HG02885 (cell line): ENCODE measurements at regions not wholly inside any gene's neighbourhood (a gene's known extent, or its start where the extent isn't known, plus 50 kb on each side); places are given as distances from the start of the nearest gene placed in this dataset.
"Not testable (repeated sequence)": the region's sequence is repeated elsewhere in the genome, so short reads cannot be mapped to it uniquely, and the experiment has no call there.

ENCODE experiments used
- ATAC-seq: cut with Tn5 transposase; IDR thresholded peaks from one replicate; pipeline ENCODE4 v1.9.1; 2021; ENCODE audit warnings: mild to moderate bottlenecking; ENCODE audit not compliant: unreplicated experiment, poor library complexity

DNA sequence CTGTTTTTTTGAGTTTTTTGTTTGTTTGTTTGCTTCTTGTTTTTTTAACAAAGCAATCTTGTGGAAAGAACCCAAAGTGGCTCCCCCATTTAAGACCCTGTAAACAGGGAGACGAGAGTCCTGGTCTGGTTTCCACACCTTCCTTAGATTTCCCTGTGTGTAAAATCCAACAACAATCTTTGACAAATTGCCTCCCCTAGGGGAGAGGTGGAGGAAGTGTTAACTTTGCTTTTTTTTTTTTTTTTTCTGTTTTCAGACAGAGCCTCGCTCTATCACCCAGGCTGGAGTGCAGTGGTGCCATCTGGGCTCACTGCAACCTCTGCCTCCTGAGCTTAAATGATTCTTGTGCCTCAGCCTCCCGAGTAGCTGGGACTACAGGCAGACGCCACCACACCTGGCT is 136.0 kb downstream of the OTOP1 start:
- ATAC-seq = not testable (repeated sequence)

DNA sequence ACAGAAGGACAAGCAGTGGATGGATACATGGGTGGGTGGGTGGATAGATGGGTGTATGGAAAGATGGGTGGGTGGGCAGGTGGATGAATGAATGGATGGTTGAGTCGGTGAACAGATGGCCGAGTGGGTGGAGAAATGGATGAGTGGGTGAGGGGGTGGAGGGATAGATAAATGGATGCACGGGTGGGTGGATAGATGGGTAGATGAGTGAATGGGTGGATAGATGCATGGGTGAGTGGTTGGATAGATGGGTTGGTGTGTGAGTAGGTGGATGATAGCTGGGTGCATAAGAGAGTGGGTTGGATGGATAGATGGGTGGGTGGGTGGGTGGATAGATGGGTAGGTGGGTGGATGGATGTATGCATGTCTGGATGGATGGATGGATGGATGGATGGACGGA is 134.6 kb downstream of the OTOP1 start:
- not testable (repeated sequence) for ATAC-seq

DNA sequence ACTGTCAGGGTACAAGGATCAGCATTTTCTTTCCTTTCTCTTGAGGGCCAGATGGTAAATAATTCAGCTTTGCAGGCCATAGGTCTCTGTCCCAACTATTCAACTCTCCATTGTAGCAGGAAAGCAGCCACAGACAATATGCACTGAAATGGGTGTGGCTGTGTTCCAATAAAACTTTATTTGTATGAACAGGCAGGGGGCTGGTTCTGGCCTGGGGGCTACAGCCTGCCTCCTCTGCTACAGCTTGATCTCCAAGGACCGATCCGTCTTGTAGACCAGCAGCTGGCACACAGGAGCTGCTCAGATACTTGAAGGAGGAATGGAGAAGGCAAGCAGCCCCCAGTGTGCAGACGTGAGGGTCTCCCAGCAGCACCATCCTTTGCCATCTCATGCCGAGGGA is 127.1 kb downstream of the OTOP1 start:
- not testable (repeated sequence) for ATAC-seq

DNA sequence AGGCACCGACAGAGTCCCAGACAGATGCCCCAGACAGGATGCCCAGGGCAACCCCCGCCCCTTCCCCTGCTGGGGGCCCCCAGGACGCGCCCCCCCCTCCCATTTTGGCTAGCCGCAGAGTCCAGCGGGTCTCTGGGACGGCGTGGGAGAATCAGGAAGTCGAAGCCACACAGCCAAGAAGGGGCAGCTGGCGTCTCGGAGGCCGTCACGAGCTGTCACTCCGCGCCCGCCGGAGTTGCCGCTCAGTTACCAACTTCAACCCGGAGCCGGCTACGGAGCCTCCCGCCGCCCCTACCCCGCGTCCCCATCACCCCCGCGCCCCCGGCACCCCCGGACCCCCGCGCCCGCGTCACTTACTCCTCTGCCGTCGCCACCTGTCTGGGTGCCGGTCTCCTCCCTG is 119.8 kb downstream of the OTOP1 start:
- not testable (repeated sequence) for ATAC-seq

DNA sequence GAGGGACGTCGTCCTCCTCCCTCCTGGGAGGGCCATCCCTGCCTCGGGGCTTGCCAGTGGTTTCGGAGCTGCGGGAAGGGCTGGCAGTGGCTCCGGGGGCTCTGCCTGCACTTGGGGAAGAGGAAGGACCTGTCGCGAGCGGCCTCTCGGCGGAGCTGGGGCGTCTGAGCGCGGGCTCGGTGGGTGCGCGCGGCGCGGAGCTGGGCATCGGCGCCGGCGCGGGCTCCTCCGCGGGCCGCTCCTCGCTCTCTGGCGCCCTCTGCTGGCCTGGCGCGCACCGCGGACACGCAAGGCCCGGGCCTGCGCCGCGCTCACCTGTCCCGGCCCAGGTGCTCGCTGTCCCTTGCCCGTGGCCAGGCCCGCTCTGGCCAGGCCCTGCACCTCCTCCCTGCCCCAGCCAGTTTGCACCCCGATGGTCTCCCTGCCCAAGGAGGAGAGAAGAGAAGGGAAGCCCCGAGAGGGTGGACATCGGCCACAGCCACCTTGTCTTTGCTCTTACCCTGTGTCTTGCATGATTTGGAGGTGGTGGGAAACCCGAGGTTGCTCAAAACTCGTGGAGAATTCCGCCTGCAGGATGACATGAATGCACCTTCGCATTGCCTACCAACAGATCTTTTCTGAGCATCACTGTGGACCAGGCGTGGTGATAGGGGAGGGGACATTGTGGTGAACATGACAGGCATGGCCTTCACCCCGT is 119.2 kb downstream of the OTOP1 start:
- peak; percentile 46 for ATAC-seq

DNA sequence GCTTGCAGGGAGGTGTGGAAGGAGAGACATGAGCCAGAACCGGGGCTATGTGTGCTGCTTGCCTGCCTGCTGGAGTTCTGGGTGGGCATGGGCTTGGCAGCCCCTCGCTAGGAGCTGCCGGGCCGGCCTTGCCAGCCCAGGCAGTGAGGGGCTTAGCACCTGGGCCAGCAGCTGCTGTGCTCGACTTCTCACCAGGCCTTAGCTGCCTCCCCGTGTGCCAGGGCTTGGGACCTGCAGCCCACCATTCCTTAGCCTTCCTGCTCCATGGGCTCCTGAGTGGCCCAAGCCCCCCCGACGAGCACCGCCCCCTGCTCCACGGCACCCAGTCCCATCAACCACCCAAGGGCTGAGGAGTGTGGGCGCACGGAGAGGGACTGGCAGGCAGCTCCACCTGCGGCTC is 111.3 kb downstream of the OTOP1 start:
- ATAC-seq = not testable (repeated sequence)

DNA sequence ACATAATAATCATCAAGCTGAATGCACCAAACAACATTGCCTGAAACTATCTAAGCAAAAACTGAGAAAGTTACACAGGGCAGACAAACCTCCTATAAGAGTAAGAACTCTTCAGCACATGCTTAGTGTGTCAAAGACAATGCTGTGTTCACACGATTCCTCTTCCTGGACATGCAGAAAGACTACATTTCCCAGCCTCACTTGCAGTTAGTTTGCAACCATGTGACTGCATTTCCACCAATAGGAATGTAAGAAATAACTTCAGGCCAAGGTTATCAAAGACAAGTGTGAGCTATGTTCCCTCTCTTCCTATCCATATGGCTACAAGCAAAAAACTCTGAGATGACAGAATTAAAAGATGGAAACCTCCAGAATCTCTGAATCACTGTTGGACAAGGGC is 109.8 kb downstream of the OTOP1 start:
- not testable (repeated sequence) for ATAC-seq

DNA sequence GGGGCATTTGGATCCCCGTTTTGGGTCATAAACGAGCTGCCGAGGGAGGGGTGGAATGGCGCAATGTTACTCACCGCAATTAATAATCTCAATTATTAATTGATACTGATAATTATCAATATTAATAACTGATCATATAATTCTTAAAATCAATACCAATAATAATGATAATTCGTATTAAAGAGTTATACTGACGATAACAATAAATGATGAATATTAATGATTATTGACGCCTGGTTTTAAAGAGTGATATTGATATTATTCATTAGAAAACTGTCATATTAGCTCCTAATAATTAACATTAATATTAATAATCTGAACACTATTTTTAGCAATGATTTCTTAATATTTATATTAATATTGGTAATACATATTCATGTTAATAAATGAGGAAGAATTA is 92.4 kb downstream of the OTOP1 start:
- not testable (repeated sequence) for ATAC-seq

DNA sequence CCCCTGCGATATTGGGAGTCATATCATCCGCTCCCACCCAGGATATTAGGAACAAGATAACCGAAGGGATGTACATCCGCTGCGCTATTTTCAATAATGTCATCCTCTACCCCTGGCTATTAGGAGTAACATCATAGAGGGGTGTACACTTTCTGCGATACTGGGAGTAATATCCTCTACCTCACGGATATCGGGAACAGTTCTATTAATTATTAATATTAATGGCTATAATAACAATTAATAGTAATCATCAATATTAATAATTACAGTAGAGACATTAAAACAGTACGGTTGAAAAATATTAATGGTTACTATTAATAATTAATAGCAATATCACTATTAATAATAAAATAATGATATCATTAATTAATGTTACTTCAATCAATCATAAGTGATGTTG is 90.1 kb downstream of the OTOP1 start:
- not testable (repeated sequence) for ATAC-seq
